ENCODE measurements at regions not wholly inside any gene's neighbourhood (a gene's known extent, or its start where the extent isn't known, plus 50 kb on each side); places are given as distances from the start of the nearest gene placed in this dataset.

GRCh38 chr4:66688674-66689073, 856.6 kb downstream of the CENPC start:
- in situ Hi-C loops (cut with MboI; ENCODE audit: low pct_ligation_motif_present in 1 of 4, low pct_unique_long_range_greater_than_20kb in 1 of 4, low sequenced_read_pairs in 3 of 4): no loop called here
- intact Hi-C loops (cut with DNase I; ENCODE audit: low total_unique reads): no loop called here

GRCh38 chr4:66687459-66687858, 857.8 kb downstream of the CENPC start:
- H3K36me3 ChIP-seq: no peaks in the 10 kb centered on the region
- no peaks in the 10 kb centered on the region for H3K4me1 ChIP-seq
- H3K4me3 ChIP-seq: no peak overlapping the region
- no peak overlapping the region for H3K27ac ChIP-seq
- H3K9me3 ChIP-seq: no peaks in the 10 kb centered on the region
- no peaks in the 10 kb centered on the region for H3K27me3 ChIP-seq
- TF ChIP-seq POLR2AphosphoS5 (IDR thresholded peaks at IDR 0.05) (no peak), CTCF (IDR thresholded peaks at IDR 0.05) (no peak)
- no peak for DNase-seq
- WGBS, 2 donors (ENCODE audit: low coverage in 1 of 2): 33 to 36% methylated on average over 2 of the region's 2 CpGs
- in situ Hi-C loops (cut with MboI; ENCODE audit: low pct_ligation_motif_present in 1 of 4, low pct_unique_long_range_greater_than_20kb in 1 of 4, low sequenced_read_pairs in 3 of 4): no loop called here
- intact Hi-C loops (cut with DNase I; ENCODE audit: low total_unique reads): no loop called here

More at GRCh38 chr4:66688674-66689073, 856.6 kb downstream of the CENPC start:
- Histone ChIP-seq H3K36me3 (no peaks in the 10 kb centered on the region), H3K27me3 (no peaks in the 10 kb centered on the region), H3K4me3 (no peak overlapping the region), H3K9me3 (no peaks in the 10 kb centered on the region), H3K27ac (no peak overlapping the region), H3K4me1 (no peaks in the 10 kb centered on the region)
- no peak for TF ChIP-seq POLR2AphosphoS5 (IDR thresholded peaks at IDR 0.05)
- no peak for DNase-seq
- 22 to 37% methylated on average over 3 of the region's 3 CpGs for WGBS, 2 donors (ENCODE audit: low coverage in 1 of 2)

GRCh38 chr4:66681962-66682361, 863.3 kb downstream of the CENPC start:
- TF ChIP-seq POLR2A (IDR thresholded peaks at IDR 0.05): no peak
- no peak for TF ChIP-seq POLR2AphosphoS5 (IDR thresholded peaks at IDR 0.05)
- no peak for TF ChIP-seq CTCF (IDR thresholded peaks at IDR 0.05)
- TF ChIP-seq EP300 (IDR thresholded peaks at IDR 0.05; ENCODE audit: low read depth): no peak
- in situ Hi-C loops (cut with MboI; ENCODE audit: low pct_ligation_motif_present in 1 of 4, low pct_unique_long_range_greater_than_20kb in 1 of 4, low sequenced_read_pairs in 3 of 4): no loop called here
- Histone ChIP-seq H3K9me3 (no peaks in the 10 kb centered on the region), H3K4me3 (no peak overlapping the region), H3K36me3 (no peaks in the 10 kb centered on the region), H3K4me1 (no peaks in the 10 kb centered on the region), H3K27ac (no peak overlapping the region), H3K27me3 (no peaks in the 10 kb centered on the region)
- DNase-seq: no peak
- intact Hi-C loops (cut with DNase I; ENCODE audit: low total_unique reads): no loop called here

GRCh38 chr4:66667249-66667648, 878.1 kb downstream of the CENPC start:
- Histone ChIP-seq H3K9me3 (no peaks in the 10 kb centered on the region), H3K27ac (no peak overlapping the region), H3K27me3 (no peaks in the 10 kb centered on the region), H3K36me3 (no peaks in the 10 kb centered on the region), H3K4me1 (no peaks in the 10 kb centered on the region), H3K4me3 (no peak overlapping the region)
- WGBS, 2 donors (ENCODE audit: low coverage in 1 of 2): 82 to 97% methylated on average over 1 of the region's 1 CpG
- DNase-seq: no peak
- in situ Hi-C loops (cut with MboI; ENCODE audit: low pct_ligation_motif_present in 1 of 4, low pct_unique_long_range_greater_than_20kb in 1 of 4, low sequenced_read_pairs in 3 of 4): no loop called here
- intact Hi-C loops (cut with DNase I; ENCODE audit: low total_unique reads): no loop called here
- TF ChIP-seq CTCF (IDR thresholded peaks at IDR 0.05) (no peak), EP300 (IDR thresholded peaks at IDR 0.05; ENCODE audit: low read depth) (no peak), POLR2A (IDR thresholded peaks at IDR 0.05) (no peak), POLR2AphosphoS5 (IDR thresholded peaks at IDR 0.05) (no peak)

GRCh38 chr4:66662620-66663019, 882.7 kb downstream of the CENPC start:
- DNase-seq: no peak
- Histone ChIP-seq H3K4me3 (no peak overlapping the region), H3K36me3 (no peaks in the 10 kb centered on the region), H3K27me3 (no peaks in the 10 kb centered on the region), H3K9me3 (no peaks in the 10 kb centered on the region), H3K4me1 (no peaks in the 10 kb centered on the region), H3K27ac (no peak overlapping the region)
- in situ Hi-C loops (cut with MboI; ENCODE audit: low pct_ligation_motif_present in 1 of 4, low pct_unique_long_range_greater_than_20kb in 1 of 4, low sequenced_read_pairs in 3 of 4): no loop called here
- 75 to 93% methylated on average over 2 to 3 of the region's 3 CpGs for WGBS, 2 donors (ENCODE audit: low coverage in 1 of 2)
- TF ChIP-seq POLR2A (IDR thresholded peaks at IDR 0.05): no peak
- intact Hi-C loops (cut with DNase I; ENCODE audit: low total_unique reads): no loop called here
